IMR-90 (cell line): ENCODE measurements at regions not wholly inside any gene's neighbourhood (a gene's known extent, or its start where the extent isn't known, plus 50 kb on each side); places are given as distances from the start of the nearest gene placed in this dataset.

Experiments used
- ATAC-seq: fragments of 200-7000 bp; cut with Tn5 transposase; 2 replicates; pipeline ENCODE4 v1.9.1; 2020; ENCODE audit warnings: low read depth, mild to moderate bottlenecking, moderate library complexity
- BruUV-seq: library from RNA; stranded (reverse); fragments of 400-500 nt; replicated peaks from 2 replicates; lab custom pipeline; 2021; lab: Mats Ljungman, UMichigan
- CTCF ChIA-PET: fragments of 300-600 bp; formaldehyde crosslinking; extraction: SDS; loops from one replicate; lab custom pipeline; 2021; ENCODE audit warnings: antibody characterized with exemption; lab: Yijun Ruan, JAX
- POLR2A ChIA-PET: fragments of 300-600 bp; sonication (Branson Sonifier 250); formaldehyde crosslinking; loops from one replicate; lab custom pipeline; 2022; ENCODE audit warnings: antibody characterized with exemption; ENCODE audit not compliant: unreplicated experiment; lab: Charles Lee
- DNase-seq: peaks from one replicate; pipeline ENCODE4 v3.0.0; 2013
- H2AFZ ChIP-seq: replicated peaks from 2 replicates; pipeline ENCODE3; 2013; ENCODE audit warnings: low read length, mild to moderate bottlenecking; ENCODE audit not compliant: poor library complexity
- H2AK5ac ChIP-seq: 2 replicates; pipeline ENCODE4 v1.6.1; 2013; ENCODE audit warnings: low read depth, low read length, inconsistent platforms
- H2AK9ac ChIP-seq: replicated peaks from 2 replicates; pipeline ENCODE3; 2013; ENCODE audit warnings: mild to moderate bottlenecking, low read depth, low read length, moderate library complexity; ENCODE audit not compliant: poor library complexity
- H2BK120ac ChIP-seq: 2 replicates; pipeline ENCODE4 v1.6.1; 2013; ENCODE audit warnings: low read depth, low read length, inconsistent platforms
- H2BK15ac ChIP-seq: 3 replicates; pipeline ENCODE4 v1.6.1; 2013; ENCODE audit warnings: low read depth, low read length, inconsistent platforms
- H2BK20ac ChIP-seq: 2 replicates; pipeline ENCODE4 v1.6.1; 2013; ENCODE audit warnings: low read depth, mild to moderate bottlenecking, inconsistent platforms, low read length, moderate library complexity
- H2BK5ac ChIP-seq: 2 replicates; pipeline ENCODE4 v1.6.1; 2013; ENCODE audit warnings: mild to moderate bottlenecking, low read depth, low read length, inconsistent platforms; ENCODE audit not compliant: poor library complexity, severe bottlenecking
- H3K14ac ChIP-seq: replicated peaks from 2 replicates; pipeline ENCODE4 v1.6.1; 2013; ENCODE audit warnings: low read depth, low read length, inconsistent platforms
- H3K18ac ChIP-seq: 2 replicates; pipeline ENCODE4 v1.6.1; 2013; ENCODE audit warnings: low read depth, low read length, control low read depth
- H3K23ac ChIP-seq: 2 replicates; pipeline ENCODE4 v1.6.1; 2013; ENCODE audit warnings: low read depth, low read length, inconsistent platforms
- H3K27ac ChIP-seq: 2 replicates; pipeline ENCODE4 v1.5.1; 2013; ENCODE audit warnings: mild to moderate bottlenecking, control low read depth, low read length; ENCODE audit not compliant: insufficient read depth
- H3K27me3 ChIP-seq: 2 replicates; pipeline ENCODE4 v1.6.1; 2013; ENCODE audit warnings: low read length; ENCODE audit not compliant: control insufficient read depth, insufficient read depth
- H3K36me3 ChIP-seq: 2 replicates; pipeline ENCODE4 v1.6.1; 2013; ENCODE audit warnings: low read length, mixed read lengths; ENCODE audit not compliant: control insufficient read depth, insufficient read depth
- H3K4ac ChIP-seq: 2 replicates; pipeline ENCODE4 v1.6.1; 2013; ENCODE audit warnings: low read depth, low read length, inconsistent platforms
- H3K4me1 ChIP-seq: 2 replicates; pipeline ENCODE4 v1.6.1; 2013; ENCODE audit warnings: low read length, mixed read lengths; ENCODE audit not compliant: control insufficient read depth, insufficient read depth
- H3K4me2 ChIP-seq: 2 replicates; pipeline ENCODE4 v1.6.1; 2013; ENCODE audit warnings: low read depth, mild to moderate bottlenecking, control low read depth, low read length, moderate library complexity
- H3K4me3 ChIP-seq: 2 replicates; pipeline ENCODE4 v1.5.1; 2013; ENCODE audit warnings: low read depth, mild to moderate bottlenecking, control low read depth, low read length, moderate library complexity; ENCODE audit not compliant: insufficient read depth
- H3K56ac ChIP-seq: 2 replicates; pipeline ENCODE4 v1.6.1; 2013; ENCODE audit warnings: low read length, inconsistent platforms; ENCODE audit not compliant: insufficient read depth; ENCODE audit errors: extremely low read depth
- H3K79me1 ChIP-seq, 2 experiments: 2 replicates each; pipeline ENCODE4 v1.6.1; 2013; ENCODE audit warnings: low read length in 2 of 2, inconsistent platforms in 1 of 2, low read depth in 1 of 2
- H3K9ac ChIP-seq: 2 replicates; pipeline ENCODE4 v1.6.1; 2013; ENCODE audit warnings: low read depth, low read length, control low read depth
- H3K9me1 ChIP-seq: 2 replicates; pipeline ENCODE4 v1.6.1; 2013; ENCODE audit warnings: low read length, inconsistent platforms; ENCODE audit not compliant: insufficient read depth
- H3K9me3 ChIP-seq: 2 replicates; pipeline ENCODE4 v1.6.1; 2013; ENCODE audit warnings: low read length; ENCODE audit not compliant: control insufficient read depth, insufficient read depth
- H4K20me1 ChIP-seq: 2 replicates; pipeline ENCODE4 v1.6.1; 2013; ENCODE audit warnings: low read length, inconsistent platforms; ENCODE audit not compliant: insufficient read depth
- H4K5ac ChIP-seq: 2 replicates; pipeline ENCODE4 v1.6.1; 2013; ENCODE audit warnings: mild to moderate bottlenecking, low read depth, low read length, control low read depth
- H4K8ac ChIP-seq, 2 experiments: 2 replicates each; pipeline ENCODE4 v1.6.1; 2013; ENCODE audit warnings: low read depth in 2 of 2, low read length in 2 of 2, control low read depth in 1 of 2, inconsistent platforms in 1 of 2
- H4K91ac ChIP-seq: 2 replicates; pipeline ENCODE4 v1.6.1; 2013; ENCODE audit warnings: low read depth, low read length, inconsistent platforms; ENCODE audit not compliant: insufficient read depth
- BHLHE40 ChIP-seq: fragments of 150-350 bp; IDR thresholded peaks from 2 replicates; pipeline ENCODE4 v1.6.1; 2016; ENCODE audit warnings: mild to moderate bottlenecking, low read depth, low read length
- CEBPB ChIP-seq: IDR thresholded peaks from 2 replicates; pipeline ENCODE4 v1.6.1; 2012; ENCODE audit warnings: low read depth, low read length, improper control_type of control experiment
- CHD1 ChIP-seq: IDR thresholded peaks from 2 replicates; pipeline ENCODE4 v1.6.1; 2012; ENCODE audit warnings: low read depth, low read length, improper control_type of control experiment
- FOS ChIP-seq: fragments of 150-350 bp; IDR thresholded peaks from 2 replicates; pipeline ENCODE4 v1.6.1; 2016; ENCODE audit warnings: low read depth, low read length
- MAFK ChIP-seq: IDR thresholded peaks from 2 replicates; pipeline ENCODE4 v1.6.1; 2012; ENCODE audit warnings: low read depth, low read length, improper control_type of control experiment
- MAZ ChIP-seq: IDR thresholded peaks from 2 replicates; pipeline ENCODE4 v1.6.1; 2012; ENCODE audit warnings: low read depth, mild to moderate bottlenecking, low read length, improper control_type of control experiment, moderate library complexity, borderline replicate concordance
- MXI1 ChIP-seq: IDR thresholded peaks from 2 replicates; pipeline ENCODE4 v1.6.1; 2012; ENCODE audit warnings: low read depth, mild to moderate bottlenecking, low read length, moderate library complexity, borderline replicate concordance
- NFE2L2 ChIP-seq: fragments of 150-350 bp; IDR thresholded peaks from 2 replicates; pipeline ENCODE4 v1.6.1; 2016; ENCODE audit warnings: low read depth, mild to moderate bottlenecking, low read length
- POLR2A ChIP-seq: IDR thresholded peaks from 2 replicates; pipeline ENCODE4 v1.6.1; 2012; ENCODE audit warnings: mild to moderate bottlenecking, low read depth, low read length
- RAD21 ChIP-seq: IDR thresholded peaks from 2 replicates; pipeline ENCODE4 v1.6.1; 2012; ENCODE audit warnings: low read length, improper control_type of control experiment
- RCOR1 ChIP-seq: IDR thresholded peaks from 2 replicates; pipeline ENCODE4 v1.6.1; 2012; ENCODE audit warnings: mild to moderate bottlenecking, low read length, improper control_type of control experiment; ENCODE audit not compliant: insufficient replicate concordance
- RFX5 ChIP-seq: IDR thresholded peaks from 2 replicates; pipeline ENCODE4 v1.8.0; 2012; ENCODE audit warnings: low read depth, mild to moderate bottlenecking, low read length, moderate library complexity
- WGBS, 2 experiments: methylation state at CpG; one replicate each; pipeline versions ENCODE4 v1.1.5 to v1.1.7; 2013; ENCODE audit warnings: missing lambda C conversion rate in 2 of 2; ENCODE audit not compliant: insufficient read length in 1 of 2; ENCODE audit errors: extremely low coverage in 2 of 2; 5-methylcytosine and 5-hydroxymethylcytosine counted together
- dilution Hi-C: fragments of 300-500 bp; cut with HindIII; formaldehyde crosslinking; loops from one replicate; pipeline ENCODE4 v1.14.3; 2018; ENCODE audit warnings: low sequenced_read_pairs; ENCODE audit not compliant: unreplicated experiment
- in situ Hi-C: fragments of 300-500 bp; cut with MboI; formaldehyde crosslinking; loops from 3 replicates; pipeline ENCODE4 v1.14.3; 2019; ENCODE audit warnings: low sequenced_read_pairs, inconsistent platforms, mixed read lengths
- intact Hi-C: fragments of 100-400 bp; cut with micrococcal nuclease; formaldehyde crosslinking; loops from 2 replicates; pipeline ENCODE4 v1.10.0; 2022
- TF ChIP-seq, protein P1 (sequence below): fragments of 150-350 bp; IDR thresholded peaks from 2 replicates; pipeline ENCODE4 v1.6.1; 2016; ENCODE audit warnings: low read depth, mild to moderate bottlenecking, low read length, moderate library complexity, borderline replicate concordance
- TF ChIP-seq, protein P2 (sequence below): conservative IDR thresholded peaks from 2 replicates; pipeline ENCODE4 v1.5.1; 2012; ENCODE audit warnings: mild to moderate bottlenecking, low read depth, low read length, improper control_type of control experiment

GRCh38 chr2:58521803-58522554, 280.9 kb upstream of the FANCL start:
- CTCF ChIA-PET = interaction anchor here (0.7 kb wide), 2 partner anchors 28 to 754 kb away, joined by 3 to 4 read pairs; no protein-coding TSS in a partner anchor
- Histone ChIP-seq H4K8ac (no peak overlapping the region), H3K9me3 (no peaks in the 10 kb centered on the region), H3K27me3 (no peaks in the 10 kb centered on the region), H3K14ac (no peak overlapping the region), H3K27ac (no peak overlapping the region), H2BK120ac (no peak overlapping the region), H2BK20ac (no peak overlapping the region), H3K9me1 (no peaks in the 10 kb centered on the region), H2AK9ac (no peak overlapping the region), H4K91ac (no peak overlapping the region), H3K23ac (no peak overlapping the region), H2BK5ac (no peak overlapping the region), H3K4me1 (no peaks in the 10 kb centered on the region), H3K36me3 (no peaks in the 10 kb centered on the region), H2BK15ac (no peak overlapping the region), H3K4ac (no peak overlapping the region), H3K79me1 (no peaks in the 10 kb centered on the region), H2AFZ (no peak overlapping the region), H3K18ac (no peak overlapping the region), H3K56ac (no peak overlapping the region), H4K20me1 (no peaks in the 10 kb centered on the region), H2AK5ac (no peak overlapping the region), H3K4me3 (no peak overlapping the region), H3K4me2 (no peak overlapping the region), H3K9ac (no peak overlapping the region), H4K5ac (no peak overlapping the region)
- no peak for ATAC-seq
- dilution Hi-C loops = no loop called here
- no peak for TF ChIP-seq CEBPB
- TF ChIP-seq POLR2A = no peak
- no peak for TF ChIP-seq NFE2L2
- no peak for TF ChIP-seq RAD21
- no peak for TF ChIP-seq BHLHE40
- TF ChIP-seq RCOR1 = no peak
- no peak for TF ChIP-seq CHD1
- TF ChIP-seq, protein P1, sequence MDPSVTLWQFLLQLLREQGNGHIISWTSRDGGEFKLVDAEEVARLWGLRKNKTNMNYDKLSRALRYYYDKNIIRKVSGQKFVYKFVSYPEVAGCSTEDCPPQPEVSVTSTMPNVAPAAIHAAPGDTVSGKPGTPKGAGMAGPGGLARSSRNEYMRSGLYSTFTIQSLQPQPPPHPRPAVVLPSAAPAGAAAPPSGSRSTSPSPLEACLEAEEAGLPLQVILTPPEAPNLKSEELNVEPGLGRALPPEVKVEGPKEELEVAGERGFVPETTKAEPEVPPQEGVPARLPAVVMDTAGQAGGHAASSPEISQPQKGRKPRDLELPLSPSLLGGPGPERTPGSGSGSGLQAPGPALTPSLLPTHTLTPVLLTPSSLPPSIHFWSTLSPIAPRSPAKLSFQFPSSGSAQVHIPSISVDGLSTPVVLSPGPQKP = no peak
- no peak for TF ChIP-seq MAFK
- no peak for TF ChIP-seq RFX5
- no peak for TF ChIP-seq FOS
- no peak for TF ChIP-seq MXI1
- no peak for TF ChIP-seq MAZ
- TF ChIP-seq, protein P2, sequence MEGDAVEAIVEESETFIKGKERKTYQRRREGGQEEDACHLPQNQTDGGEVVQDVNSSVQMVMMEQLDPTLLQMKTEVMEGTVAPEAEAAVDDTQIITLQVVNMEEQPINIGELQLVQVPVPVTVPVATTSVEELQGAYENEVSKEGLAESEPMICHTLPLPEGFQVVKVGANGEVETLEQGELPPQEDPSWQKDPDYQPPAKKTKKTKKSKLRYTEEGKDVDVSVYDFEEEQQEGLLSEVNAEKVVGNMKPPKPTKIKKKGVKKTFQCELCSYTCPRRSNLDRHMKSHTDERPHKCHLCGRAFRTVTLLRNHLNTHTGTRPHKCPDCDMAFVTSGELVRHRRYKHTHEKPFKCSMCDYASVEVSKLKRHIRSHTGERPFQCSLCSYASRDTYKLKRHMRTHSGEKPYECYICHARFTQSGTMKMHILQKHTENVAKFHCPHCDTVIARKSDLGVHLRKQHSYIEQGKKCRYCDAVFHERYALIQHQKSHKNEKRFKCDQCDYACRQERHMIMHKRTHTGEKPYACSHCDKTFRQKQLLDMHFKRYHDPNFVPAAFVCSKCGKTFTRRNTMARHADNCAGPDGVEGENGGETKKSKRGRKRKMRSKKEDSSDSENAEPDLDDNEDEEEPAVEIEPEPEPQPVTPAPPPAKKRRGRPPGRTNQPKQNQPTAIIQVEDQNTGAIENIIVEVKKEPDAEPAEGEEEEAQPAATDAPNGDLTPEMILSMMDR = no peak
- WGBS, 2 experiments = 33% methylated on average over 3 of the region's 7 CpGs; no CpG with 5 or more reads in 1 of the 2 experiments
- DNase-seq = no peak
- intact Hi-C loops = no loop called here
- BruUV-seq = no TSS peak
- in situ Hi-C loops = no loop called here
- POLR2A ChIA-PET = no interaction called here
